HepG2 (cell line): ENCODE measurements at regions not wholly inside any gene's neighbourhood (a gene's known extent, or its start where the extent isn't known, plus 50 kb on each side); places are given as distances from the start of the nearest gene placed in this dataset.

ENCODE experiments used
- ATAC-seq: fragments of 200-7000 bp; cut with Tn5 transposase; 3 replicates; pipeline ENCODE4 v1.9.1; 2020; ENCODE audit warnings: mild to moderate bottlenecking, moderate library complexity
- BruUV-seq: library from RNA; stranded (reverse); fragments of 400-500 nt; replicated peaks from 2 replicates; lab custom pipeline; 2021; lab: Mats Ljungman, UMichigan
- CTCF ChIA-PET: fragments of 300-600 bp; formaldehyde crosslinking; extraction: SDS; loops from one replicate; lab custom pipeline; 2021; ENCODE audit warnings: low total read pairs, inconsistent platforms, low intra/inter-chr PET ratio; lab: Yijun Ruan, JAX
- POLR2A ChIA-PET: fragments of 350-600 bp; sonication (Branson Sonifier 250); formaldehyde crosslinking; loops from one replicate; lab custom pipeline; 2020; ENCODE audit warnings: antibody characterized with exemption, inconsistent platforms; lab: Yijun Ruan, JAX
- DNase-seq: peaks from one replicate; pipeline ENCODE4 v3.0.0-alpha.2; 2015; ENCODE audit warnings: low spot score
- FAIRE-seq: peaks from 3 replicates; lab custom pipeline; 2011; peaks lifted over from hg19 to GRCh38; lab: Jason Lieb, UNC
- H2AFZ ChIP-seq: one replicate; pipeline ENCODE4 v1.6.1; 2011; ENCODE audit warnings: low read length, inconsistent platforms
- H3K27ac ChIP-seq: fragments of 300-600 bp; 3 replicates; pipeline ENCODE4 v1.8.0; 2011; ENCODE audit warnings: mixed run types, mild to moderate bottlenecking, mixed read lengths, low read length, inconsistent platforms; ENCODE audit not compliant: insufficient read depth; ENCODE audit errors: extremely low read length
- H3K27me3 ChIP-seq, 2 experiments: fragments of 200-600 bp in 1 of 2; 2 replicates in 1 of 2; 3 replicates in 1 of 2; pipeline versions ENCODE4 v1.6.0 to v1.8.0; 2011; ENCODE audit warnings: low read length in 2 of 2, mild to moderate bottlenecking in 2 of 2, moderate library complexity in 2 of 2, inconsistent platforms in 1 of 2; ENCODE audit not compliant: insufficient read depth in 2 of 2, control insufficient read depth in 1 of 2
- H3K36me3 ChIP-seq, 2 experiments: fragments of 200-600 bp in 1 of 2; replicated peaks in 1 of 2; 2 replicates in 1 of 2; 3 replicates in 1 of 2; pipeline versions ENCODE4 v1.5.1 to v1.8.0; 2011; ENCODE audit warnings: low read length in 2 of 2, inconsistent platforms in 1 of 2; ENCODE audit not compliant: insufficient read depth in 2 of 2, control insufficient read depth in 1 of 2
- H3K4me1 ChIP-seq: 2 replicates; pipeline ENCODE4 v1.5.1; 2012; ENCODE audit warnings: low read length, inconsistent platforms; ENCODE audit not compliant: insufficient read depth
- H3K4me2 ChIP-seq: 2 replicates; pipeline ENCODE4 v1.6.0; 2011; ENCODE audit warnings: low read depth, low read length, inconsistent platforms
- H3K4me3 ChIP-seq, 3 experiments: fragments of 200-600 bp in 1 of 3; sonication (generic), shearing (Covaris generic) in 1 of 3; replicated peaks in 1 of 3; 2 replicates each; pipeline ENCODE4 v1.5.1; 2011 to 2016; ENCODE audit warnings: low read length in 3 of 3, inconsistent platforms in 2 of 3, low read depth in 2 of 3, mild to moderate bottlenecking in 2 of 3, control low read depth in 1 of 3, mixed read lengths in 1 of 3; ENCODE audit not compliant: insufficient read depth in 1 of 3
- H3K79me2 ChIP-seq: one replicate; pipeline ENCODE4 v1.6.1; 2011; ENCODE audit warnings: low read length, inconsistent platforms; ENCODE audit not compliant: insufficient read depth
- H3K9ac ChIP-seq: 2 replicates; pipeline ENCODE4 v1.6.0; 2011; ENCODE audit warnings: mild to moderate bottlenecking, low read depth, low read length, inconsistent platforms; ENCODE audit not compliant: insufficient read depth
- H3K9me3 ChIP-seq: 2 replicates; pipeline ENCODE4 v1.5.1; 2012; ENCODE audit warnings: mild to moderate bottlenecking, low read length
- H4K20me1 ChIP-seq: 2 replicates; pipeline ENCODE4 v1.6.0; 2011; ENCODE audit warnings: inconsistent platforms, mild to moderate bottlenecking, low read length, moderate library complexity; ENCODE audit not compliant: insufficient read depth
- FOXO4 ChIP-seq: sonication (generic); formaldehyde crosslinking; conservative IDR thresholded peaks from 2 replicates; pipeline ENCODE4 v1.8.1; 2023; ENCODE audit warnings: missing genetic modification reagents
- GTF2F1 ChIP-seq: fragments of 150-350 bp; IDR thresholded peaks from 2 replicates; pipeline ENCODE4 v1.6.1; 2014; ENCODE audit warnings: low read length
- RBM39 ChIP-seq: fragments of 200-400 bp; formaldehyde crosslinking; IDR thresholded peaks from one replicate; pipeline ENCODE4 v1.6.1; 2018; ENCODE audit warnings: antibody characterized with exemption, mild to moderate bottlenecking, low read depth, low read length; ENCODE audit not compliant: poor library complexity, severe bottlenecking
- ZMAT5 ChIP-seq: sonication (generic); formaldehyde crosslinking; IDR thresholded peaks from 2 replicates; pipeline ENCODE4 v1.5.0; 2020; ENCODE audit warnings: mild to moderate bottlenecking, low read depth, missing genetic modification reagents, borderline replicate concordance
- ZNF17 ChIP-seq: sonication (generic); formaldehyde crosslinking; IDR thresholded peaks from 2 replicates; pipeline ENCODE4 v1.5.0; 2020; ENCODE audit warnings: mild to moderate bottlenecking, missing genetic modification reagents
- ZNF367 ChIP-seq: sonication (generic); formaldehyde crosslinking; IDR thresholded peaks from 2 replicates; pipeline ENCODE4 v1.4.0; 2020; ENCODE audit warnings: missing genetic modification reagents, borderline replicate concordance
- ZNF570 ChIP-seq: sonication (generic); formaldehyde crosslinking; IDR thresholded peaks from 2 replicates; pipeline ENCODE4 v1.4.0; 2020; ENCODE audit warnings: mild to moderate bottlenecking, missing genetic modification reagents, borderline replicate concordance
- ZNF598 ChIP-seq: sonication (generic); formaldehyde crosslinking; IDR thresholded peaks from 2 replicates; pipeline ENCODE4 v1.5.1; 2020; ENCODE audit warnings: mild to moderate bottlenecking, missing genetic modification reagents, borderline replicate concordance
- ZNF720 ChIP-seq: sonication (generic); formaldehyde crosslinking; IDR thresholded peaks from 2 replicates; pipeline ENCODE4 v1.4.0; 2020; ENCODE audit warnings: missing genetic modification reagents
- WGBS: methylation state at CpG from one replicate; pipeline ENCODE4 v1.1.6; 2017; ENCODE audit warnings: low lambda C conversion rate; 5-methylcytosine and 5-hydroxymethylcytosine counted together
- in situ Hi-C: cut with HindIII; loops from 2 replicates; pipeline ENCODE4 v1.10.0; 2017; ENCODE audit warnings: low pct_unique_long_range_greater_than_20kb; ENCODE audit not compliant: extremely low pct_ligation_motif_present
- intact Hi-C: fragments of 100-400 bp; cut with micrococcal nuclease; formaldehyde crosslinking; loops from one replicate; pipeline ENCODE4 v1.10.0; 2022; ENCODE audit not compliant: unreplicated experiment

- Histone ChIP-seq H4K20me1 (no peaks in the 10 kb centered on the region), H3K27ac (no peak overlapping the region), H3K36me3 (no peaks in the 10 kb centered on the region), H2AFZ (no peak overlapping the region), H3K79me2 (no peaks in the 10 kb centered on the region), H3K4me3 (no peak overlapping the region), H3K4me2 (no peak overlapping the region), H3K27me3 (no peaks in the 10 kb centered on the region), H3K4me1 (no peaks in the 10 kb centered on the region), H3K9ac (no peak overlapping the region), H3K9me3 (0 out of 2 replicates have a peak, but pooled peaks cover 8% of the 10 kb centered on the region)
- 0% methylated on average over 2 of the region's 2 CpGs for WGBS
- FAIRE-seq, result no peak
- POLR2A ChIA-PET, result no interaction called here
- no peak for ATAC-seq
- in situ Hi-C loops (no loop called here), intact Hi-C loops (no loop called here)
- no TSS peak for BruUV-seq
- CTCF ChIA-PET, result no interaction called here
- DNase-seq, result no peak
- TF ChIP-seq GTF2F1 (no peak), ZNF17 (CRISPR knock-in tag) (no peak), ZNF598 (CRISPR knock-in tag) (no peak), ZNF570 (CRISPR knock-in tag) (no peak), ZMAT5 (CRISPR knock-in tag) (no peak), ZNF367 (CRISPR knock-in tag) (no peak), ZNF720 (CRISPR knock-in tag) (no peak), RBM39 (no peak)
These were observed 520.7 kb upstream of the AADAT start for GRCh38 chr4:170610434-170610833.

- Histone ChIP-seq H4K20me1 (no peaks in the 10 kb centered on the region), H3K27me3 (no peaks in the 10 kb centered on the region), H3K79me2 (no peaks in the 10 kb centered on the region), H3K4me1 (no peaks in the 10 kb centered on the region), H3K4me2 (no peak overlapping the region), H3K36me3 (no peaks in the 10 kb centered on the region), H2AFZ (no peak overlapping the region), H3K4me3 (no peak overlapping the region), H3K27ac (no peak overlapping the region), H3K9me3 (no peaks in the 10 kb centered on the region; the same call in 1 of the 2 replicates), H3K9ac (no peak overlapping the region)
- TF ChIP-seq FOXO4 (CRISPR knock-in tag), result no peak
- ATAC-seq (no peak), FAIRE-seq (no peak), DNase-seq (no peak)
- BruUV-seq, result no TSS peak
- WGBS, result 26% methylated on average over 4 of the region's 4 CpGs
- intact Hi-C loops, result no loop called here
- ChIA-PET CTCF (no interaction called here), POLR2A (no interaction called here)
- in situ Hi-C loops, result no loop called here
These were observed 510.1 kb upstream of the AADAT start for GRCh38 chr4:170599894-170600293.
